GM12872 (cell line): ENCODE measurements at regions not wholly inside any gene's neighbourhood (a gene's known extent, or its start where the extent isn't known, plus 50 kb on each side); places are given as distances from the start of the nearest gene placed in this dataset.

Experiments used
- TF ChIP-seq, protein P1 (sequence below): IDR thresholded peaks from 3 replicates; pipeline ENCODE4 v1.5.1; 2011; ENCODE audit warnings: low read depth, mild to moderate bottlenecking, low read length, moderate library complexity; ENCODE audit not compliant: insufficient read depth

DNA sequence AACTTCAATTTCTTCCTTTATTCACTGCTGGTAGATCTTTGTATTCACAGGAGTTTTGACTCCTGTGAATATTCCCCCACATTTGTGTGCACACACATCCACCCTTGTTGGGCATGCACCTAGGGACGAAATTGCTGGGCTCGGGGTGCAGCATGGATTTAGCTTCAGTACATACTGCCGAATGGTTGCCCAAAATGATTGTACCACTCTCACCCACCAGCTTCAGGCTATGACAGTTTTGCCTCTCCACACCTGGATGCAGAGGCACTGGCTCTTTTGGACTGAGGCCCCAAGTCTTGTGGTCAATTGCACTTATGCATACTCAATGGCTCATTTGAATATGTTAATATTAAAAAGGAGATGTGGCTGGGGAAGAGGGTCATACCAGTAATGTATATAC, 65.1 kb upstream of the ODC1 start:
- TF ChIP-seq, protein P1, sequence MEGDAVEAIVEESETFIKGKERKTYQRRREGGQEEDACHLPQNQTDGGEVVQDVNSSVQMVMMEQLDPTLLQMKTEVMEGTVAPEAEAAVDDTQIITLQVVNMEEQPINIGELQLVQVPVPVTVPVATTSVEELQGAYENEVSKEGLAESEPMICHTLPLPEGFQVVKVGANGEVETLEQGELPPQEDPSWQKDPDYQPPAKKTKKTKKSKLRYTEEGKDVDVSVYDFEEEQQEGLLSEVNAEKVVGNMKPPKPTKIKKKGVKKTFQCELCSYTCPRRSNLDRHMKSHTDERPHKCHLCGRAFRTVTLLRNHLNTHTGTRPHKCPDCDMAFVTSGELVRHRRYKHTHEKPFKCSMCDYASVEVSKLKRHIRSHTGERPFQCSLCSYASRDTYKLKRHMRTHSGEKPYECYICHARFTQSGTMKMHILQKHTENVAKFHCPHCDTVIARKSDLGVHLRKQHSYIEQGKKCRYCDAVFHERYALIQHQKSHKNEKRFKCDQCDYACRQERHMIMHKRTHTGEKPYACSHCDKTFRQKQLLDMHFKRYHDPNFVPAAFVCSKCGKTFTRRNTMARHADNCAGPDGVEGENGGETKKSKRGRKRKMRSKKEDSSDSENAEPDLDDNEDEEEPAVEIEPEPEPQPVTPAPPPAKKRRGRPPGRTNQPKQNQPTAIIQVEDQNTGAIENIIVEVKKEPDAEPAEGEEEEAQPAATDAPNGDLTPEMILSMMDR: no peak

GRCh38 chr2:10508038-10508437, 59.9 kb upstream of the ODC1 start:
- TF ChIP-seq, protein P1: no peak

GRCh38 chr2:10507106-10507505, 59.0 kb upstream of the ODC1 start:
- TF ChIP-seq, protein P1: no peak

DNA sequence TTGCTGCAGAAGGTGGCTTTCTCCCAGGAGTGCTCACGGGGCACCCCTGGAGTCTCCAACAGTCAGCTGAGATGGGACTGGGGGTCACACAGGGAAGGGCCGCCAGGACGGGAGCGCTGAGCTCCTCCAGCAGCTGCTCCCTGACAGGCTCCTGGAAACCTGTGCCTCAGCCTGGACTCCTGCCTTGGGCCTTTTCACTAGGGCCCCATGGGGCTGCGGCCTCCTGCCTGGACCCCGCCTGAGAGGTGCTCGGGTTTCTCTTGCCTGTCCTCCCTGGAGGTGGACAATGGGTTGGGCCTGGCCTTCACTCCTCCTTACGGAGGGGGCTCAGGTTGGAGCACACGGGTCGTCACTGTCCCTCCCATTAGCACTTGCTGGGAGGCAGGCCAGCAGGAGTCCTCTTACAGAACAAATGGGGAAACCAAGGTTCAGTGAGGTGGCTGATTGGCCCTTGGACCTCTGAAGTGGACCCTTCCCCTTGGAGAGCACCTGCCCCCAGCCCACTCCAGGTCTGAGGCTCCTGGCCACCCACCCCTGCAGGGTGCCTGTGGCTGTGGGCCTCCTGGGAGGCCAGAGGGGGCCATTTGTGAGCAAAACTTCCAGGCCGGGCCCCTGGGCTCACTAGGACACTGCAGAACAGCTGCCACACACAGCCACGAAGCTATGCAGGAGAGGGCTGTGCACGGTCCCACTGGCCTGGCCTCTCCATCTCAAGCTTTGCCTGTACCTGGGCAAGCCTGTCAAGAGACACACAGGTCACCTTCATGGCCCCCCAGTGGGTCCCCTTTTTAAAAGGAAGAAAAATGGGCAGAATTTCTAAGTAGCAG, 57.1 kb upstream of the ODC1 start:
- TF ChIP-seq, protein P1: no peak

GRCh38 chr2:10504370-10504993, 56.4 kb upstream of the ODC1 start:
- TF ChIP-seq, protein P1: no peak

DNA sequence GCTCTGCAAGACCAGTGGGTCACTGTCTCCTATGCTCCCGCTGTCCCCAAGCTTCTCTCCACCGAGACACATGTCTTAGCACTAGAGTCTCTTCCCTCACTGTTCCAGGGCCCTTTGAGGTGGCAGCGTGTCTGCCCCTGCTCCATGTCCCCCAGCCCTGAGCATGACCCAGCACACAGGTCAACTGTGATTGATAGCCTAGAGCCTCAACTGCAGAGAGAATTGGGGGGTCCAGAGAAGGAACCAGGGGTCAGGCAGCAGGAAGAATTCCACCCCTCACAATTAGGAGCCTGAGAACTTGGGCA, 54.6 kb upstream of the ODC1 start:
- TF ChIP-seq, protein P1: no peak

DNA sequence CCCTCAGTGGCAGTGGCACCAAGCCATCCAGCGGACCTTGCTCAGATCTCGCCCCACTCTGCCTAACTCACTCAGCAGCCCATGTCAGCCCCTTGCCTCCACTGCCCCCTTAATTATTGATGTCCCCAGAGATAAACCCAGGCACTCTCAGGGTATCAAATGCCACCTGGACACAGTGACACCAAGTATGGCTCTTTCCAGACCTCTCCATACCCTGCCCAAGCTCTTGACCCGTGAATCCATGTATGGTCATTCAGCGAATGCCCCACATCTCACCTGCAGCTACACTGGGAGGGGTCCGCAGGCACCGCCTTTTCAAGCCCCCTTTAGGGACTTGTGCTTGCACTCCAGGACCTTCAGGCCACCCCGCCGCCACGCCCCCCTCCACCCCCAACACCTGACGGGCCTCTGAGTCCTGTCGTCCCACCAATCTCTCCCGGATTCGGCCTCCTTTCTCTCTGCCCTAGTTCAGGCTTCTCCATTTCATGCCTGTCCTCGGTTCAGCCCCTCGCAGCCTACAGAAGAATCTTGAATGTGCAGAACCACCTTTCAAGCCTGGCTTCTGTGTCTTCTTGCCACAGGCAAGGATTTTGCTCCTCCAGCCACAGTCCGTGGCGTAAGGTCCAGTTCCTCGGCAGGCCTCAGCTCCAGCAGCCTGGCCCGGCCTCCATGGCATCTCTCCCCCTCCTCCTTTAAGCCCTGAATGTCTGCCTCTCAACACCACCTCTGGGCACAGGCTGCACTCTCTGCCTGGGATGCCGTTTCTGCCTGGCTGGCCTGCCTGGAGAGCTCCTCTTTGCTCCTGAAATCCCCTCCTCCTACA, 54.1 kb upstream of the ODC1 start:
- TF ChIP-seq, protein P1: no peak
